PC-9 (cell line): ENCODE measurements at regions not wholly inside any gene's neighbourhood (a gene's known extent, or its start where the extent isn't known, plus 50 kb on each side); places are given as distances from the start of the nearest gene placed in this dataset.

ENCODE experiments used
- BruUV-seq: library from RNA; stranded (reverse); fragments of 400-500 nt; replicated peaks from 2 replicates; lab custom pipeline; 2021; lab: Mats Ljungman, UMichigan
- CTCF ChIA-PET: fragments of 300-600 bp; sonication (Branson Sonifier 250); formaldehyde crosslinking; loops from one replicate; lab custom pipeline; 2022; ENCODE audit warnings: antibody characterized with exemption; lab: Charles Lee
- POLR2A ChIA-PET: fragments of 300-600 bp; sonication (Branson Sonifier 250); formaldehyde crosslinking; loops from one replicate; lab custom pipeline; 2022; ENCODE audit warnings: antibody characterized with exemption; ENCODE audit not compliant: unreplicated experiment; lab: Charles Lee
- DNase-seq, 2 experiments: peaks; one replicate each; pipeline versions ENCODE4 v3.0.0 to v3.0.0-alpha.2; 2015 to 2022; ENCODE audit warnings: mixed read lengths in 1 of 2
- H2AFZ ChIP-seq: fragments of 200-600 bp; sonication (generic); 2 replicates; pipeline ENCODE4 v1.8.1; 2017; ENCODE audit warnings: antibody characterized with exemption
- H3F3A ChIP-seq: fragments of 200-600 bp; sonication (generic); 2 replicates; pipeline ENCODE4 v1.8.1; 2017; ENCODE audit warnings: antibody characterized with exemption, mild to moderate bottlenecking, low read depth; ENCODE audit not compliant: insufficient read depth
- H3K27ac ChIP-seq: fragments of 200-600 bp; sonication (generic); 2 replicates; pipeline ENCODE4 v1.6.1; 2016; ENCODE audit warnings: mixed run types
- H3K27me3 ChIP-seq: fragments of 200-600 bp; sonication (generic); 2 replicates; pipeline ENCODE4 v1.6.1; 2016; ENCODE audit warnings: low read depth, mixed run types; ENCODE audit not compliant: insufficient read depth
- H3K36me3 ChIP-seq: fragments of 200-600 bp; sonication (generic); 2 replicates; pipeline ENCODE4 v1.6.1; 2016; ENCODE audit warnings: low read depth, mixed run types
- H3K4me1 ChIP-seq: fragments of 200-600 bp; sonication (generic); replicated peaks from 2 replicates; pipeline ENCODE4 v1.6.1; 2016; ENCODE audit warnings: mixed run types; ENCODE audit not compliant: insufficient read depth
- H3K4me2 ChIP-seq: fragments of 200-600 bp; sonication (generic); 2 replicates; pipeline ENCODE4 v1.6.1; 2017; ENCODE audit warnings: mixed run types
- H3K4me3 ChIP-seq: fragments of 200-600 bp; sonication (generic); 2 replicates; pipeline ENCODE4 v1.6.1; 2016; ENCODE audit warnings: mixed run types
- H3K79me2 ChIP-seq: fragments of 200-600 bp; sonication (generic); 2 replicates; pipeline ENCODE4 v1.6.1; 2017; ENCODE audit warnings: low read depth, mixed run types
- H3K9me2 ChIP-seq: fragments of 200-600 bp; sonication (generic); 2 replicates; pipeline ENCODE4 v1.8.1; 2017; ENCODE audit warnings: mild to moderate bottlenecking; ENCODE audit not compliant: insufficient read depth
- H3K9me3 ChIP-seq: fragments of 200-600 bp; sonication (generic); 2 replicates; pipeline ENCODE4 v1.8.1; 2016; ENCODE audit warnings: low read depth; ENCODE audit not compliant: insufficient read depth
- H4K20me1 ChIP-seq: fragments of 200-600 bp; sonication (generic); 2 replicates; pipeline ENCODE4 v1.8.1; 2017; ENCODE audit not compliant: insufficient read depth
- CTCF ChIP-seq: fragments of 200-600 bp; sonication (generic); conservative IDR thresholded peaks from 2 replicates; pipeline ENCODE4 v1.6.1; 2017; ENCODE audit warnings: mixed run types, antibody characterized with exemption, mild to moderate bottlenecking, moderate library complexity
- EZH2 ChIP-seq: fragments of 200-600 bp; sonication (generic); IDR thresholded peaks from 2 replicates; pipeline ENCODE4 v1.8.0; 2017; ENCODE audit warnings: antibody characterized with exemption, low read depth
- intact Hi-C: fragments of 100-400 bp; cut with micrococcal nuclease; formaldehyde crosslinking; loops from one replicate; pipeline ENCODE4 v1.10.0; 2022; ENCODE audit not compliant: unreplicated experiment

- H3K79me2 ChIP-seq, result no peaks in the 10 kb centered on the region
- H3K4me3 ChIP-seq, result no peak overlapping the region
- H3F3A ChIP-seq, result no peaks in the 10 kb centered on the region
- H2AFZ ChIP-seq, result no peak overlapping the region
- no peaks in the 10 kb centered on the region for H4K20me1 ChIP-seq
- TF ChIP-seq CTCF (no peak), EZH2 (no peak)
- no peaks in the 10 kb centered on the region for H3K27me3 ChIP-seq
- H3K9me3 ChIP-seq, result no peaks in the 10 kb centered on the region
- H3K36me3 ChIP-seq, result no peaks in the 10 kb centered on the region
- H3K4me1 ChIP-seq, result no peaks in the 10 kb centered on the region
- ChIA-PET CTCF (interaction anchor here (0.7 kb wide), 1 partner anchor 57 kb away, joined by 4 read pairs; no protein-coding TSS in a partner anchor), POLR2A (no interaction called here)
- intact Hi-C loops, result loop anchor here (2.0 kb wide), 1 partner anchor 37 kb away; no protein-coding TSS in a partner anchor
- H3K9me2 ChIP-seq, result no peaks in the 10 kb centered on the region
- no peak overlapping the region for H3K27ac ChIP-seq
- BruUV-seq, result no TSS peak
- no peak overlapping the region for H3K4me2 ChIP-seq
- no peak for DNase-seq
Measured at GRCh38 chr1:217275655-217276398, 355.1 kb downstream of the GPATCH2 start.

- Histone ChIP-seq H2AFZ (no peak overlapping the region), H3K4me1 (no peaks in the 10 kb centered on the region), H3F3A (no peaks in the 10 kb centered on the region), H3K4me2 (no peak overlapping the region), H3K27me3 (no peaks in the 10 kb centered on the region), H3K4me3 (no peak overlapping the region), H3K9me3 (no peaks in the 10 kb centered on the region), H3K27ac (no peak overlapping the region), H3K79me2 (no peaks in the 10 kb centered on the region), H4K20me1 (no peaks in the 10 kb centered on the region), H3K9me2 (no peaks in the 10 kb centered on the region), H3K36me3 (no peaks in the 10 kb centered on the region)
- BruUV-seq, result no TSS peak
- intact Hi-C loops, result no loop called here
- no peak for TF ChIP-seq CTCF
- TF ChIP-seq EZH2, result no peak
- no peak for DNase-seq
- POLR2A ChIA-PET, result no interaction called here
- CTCF ChIA-PET, result no interaction called here
Measured at GRCh38 chr1:217274927-217275654, 355.8 kb downstream of the GPATCH2 start.

- no peak overlapping the region for H3K27ac ChIP-seq
- H2AFZ ChIP-seq, result no peak overlapping the region
Measured at GRCh38 chr1:217274416-217274815, 356.5 kb downstream of the GPATCH2 start.

More at GRCh38 chr1:217274416-217274815, 356.5 kb downstream of the GPATCH2 start:
- Histone ChIP-seq H3K4me2 (no peak overlapping the region), H4K20me1 (no peaks in the 10 kb centered on the region), H3K36me3 (no peaks in the 10 kb centered on the region), H3K9me3 (no peaks in the 10 kb centered on the region), H3K4me3 (no peak overlapping the region), H3F3A (no peaks in the 10 kb centered on the region), H3K79me2 (no peaks in the 10 kb centered on the region), H3K9me2 (no peaks in the 10 kb centered on the region), H3K4me1 (no peaks in the 10 kb centered on the region), H3K27me3 (no peaks in the 10 kb centered on the region)
- DNase-seq, result no peak
- CTCF ChIA-PET, result no interaction called here
- no TSS peak for BruUV-seq
- intact Hi-C loops, result no loop called here
- TF ChIP-seq CTCF, result no peak
- no peak for TF ChIP-seq EZH2
- POLR2A ChIA-PET, result no interaction called here
